ENCODE measurements at regions not wholly inside any gene's neighbourhood (a gene's known extent, or its start where the extent isn't known, plus 50 kb on each side); places are given as distances from the start of the nearest gene placed in this dataset.
"Not testable (repeated sequence)": the region's sequence is repeated elsewhere in the genome, so short reads cannot be mapped to it uniquely, and the experiment has no call there.

DNA sequence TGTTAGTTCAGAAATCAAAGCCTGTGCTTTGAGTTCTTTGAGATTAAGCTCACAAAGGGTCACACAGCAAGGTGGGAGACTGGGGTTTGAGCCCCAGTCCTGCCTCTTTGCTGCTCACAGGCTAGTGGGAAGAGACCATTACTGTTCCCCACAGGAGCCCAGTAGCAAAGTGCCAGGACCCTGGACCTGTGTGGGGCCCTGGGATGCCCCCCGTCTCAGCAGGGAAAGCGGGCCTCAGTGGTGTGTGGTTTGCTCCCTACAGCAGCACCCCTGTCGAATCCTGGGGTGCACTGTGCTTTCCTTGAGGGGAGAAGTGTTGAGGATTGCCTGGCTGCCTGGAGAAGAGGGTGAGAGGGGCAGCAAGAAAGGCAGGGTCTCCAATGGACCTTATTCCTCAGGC, 239.4 kb downstream of the ANKRD30B start:
- TF ChIP-seq POLR2A (IDR thresholded peaks at IDR 0.05); EP300 (IDR thresholded peaks at IDR 0.05; ENCODE audit: low read depth): not testable (repeated sequence)
- TF ChIP-seq, protein P1, sequence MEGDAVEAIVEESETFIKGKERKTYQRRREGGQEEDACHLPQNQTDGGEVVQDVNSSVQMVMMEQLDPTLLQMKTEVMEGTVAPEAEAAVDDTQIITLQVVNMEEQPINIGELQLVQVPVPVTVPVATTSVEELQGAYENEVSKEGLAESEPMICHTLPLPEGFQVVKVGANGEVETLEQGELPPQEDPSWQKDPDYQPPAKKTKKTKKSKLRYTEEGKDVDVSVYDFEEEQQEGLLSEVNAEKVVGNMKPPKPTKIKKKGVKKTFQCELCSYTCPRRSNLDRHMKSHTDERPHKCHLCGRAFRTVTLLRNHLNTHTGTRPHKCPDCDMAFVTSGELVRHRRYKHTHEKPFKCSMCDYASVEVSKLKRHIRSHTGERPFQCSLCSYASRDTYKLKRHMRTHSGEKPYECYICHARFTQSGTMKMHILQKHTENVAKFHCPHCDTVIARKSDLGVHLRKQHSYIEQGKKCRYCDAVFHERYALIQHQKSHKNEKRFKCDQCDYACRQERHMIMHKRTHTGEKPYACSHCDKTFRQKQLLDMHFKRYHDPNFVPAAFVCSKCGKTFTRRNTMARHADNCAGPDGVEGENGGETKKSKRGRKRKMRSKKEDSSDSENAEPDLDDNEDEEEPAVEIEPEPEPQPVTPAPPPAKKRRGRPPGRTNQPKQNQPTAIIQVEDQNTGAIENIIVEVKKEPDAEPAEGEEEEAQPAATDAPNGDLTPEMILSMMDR (IDR thresholded peaks at IDR 0.05): not testable (repeated sequence)
